ENCODE measurements at regions not wholly inside any gene's neighbourhood (a gene's known extent, or its start where the extent isn't known, plus 50 kb on each side); places are given as distances from the start of the nearest gene placed in this dataset.

DNA sequence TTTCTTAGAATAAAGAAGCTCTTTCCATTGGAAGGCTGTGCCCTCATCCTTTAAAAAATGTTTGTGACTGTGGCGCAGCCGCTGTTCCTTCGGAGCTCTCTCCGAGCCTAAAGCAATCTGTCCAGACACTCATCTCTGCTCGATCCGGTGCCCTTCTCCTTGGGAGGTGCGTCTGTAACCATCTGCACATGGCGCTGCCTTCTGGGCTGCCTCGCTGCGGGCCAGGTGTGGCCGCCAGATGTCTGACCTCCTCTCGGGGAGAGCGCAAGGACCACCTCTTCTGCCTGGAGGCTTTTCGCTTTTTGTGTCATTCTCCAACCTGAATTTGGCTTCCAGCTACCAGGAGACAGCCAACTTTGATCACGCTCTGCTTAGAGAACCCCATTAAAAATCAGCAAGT is 153.4 kb upstream of the PTCH1 start:
- no peak for DNase-seq (ENCODE audit: low read depth)

DNA sequence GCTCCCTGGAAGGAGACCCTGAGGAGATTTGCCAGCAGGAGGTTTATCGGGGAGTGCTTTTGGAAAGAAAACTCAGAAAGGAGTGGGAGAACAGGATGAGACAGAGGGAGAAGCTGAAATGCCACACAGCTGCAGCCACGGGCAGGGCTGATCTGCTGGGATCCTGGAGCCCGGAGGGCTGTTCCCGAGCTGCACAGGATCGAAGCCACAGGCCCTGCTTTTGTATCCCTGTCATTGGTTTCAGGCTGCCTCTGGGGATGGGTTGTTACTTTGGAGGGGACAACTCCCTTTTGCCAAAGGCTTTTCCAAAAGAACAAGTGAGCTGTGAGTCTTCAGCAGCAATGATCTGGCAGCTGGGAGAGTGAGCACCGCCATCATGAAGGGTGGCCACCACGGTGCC is 152.5 kb upstream of the PTCH1 start:
- DNase-seq (ENCODE audit: low read depth): no peak

DNA sequence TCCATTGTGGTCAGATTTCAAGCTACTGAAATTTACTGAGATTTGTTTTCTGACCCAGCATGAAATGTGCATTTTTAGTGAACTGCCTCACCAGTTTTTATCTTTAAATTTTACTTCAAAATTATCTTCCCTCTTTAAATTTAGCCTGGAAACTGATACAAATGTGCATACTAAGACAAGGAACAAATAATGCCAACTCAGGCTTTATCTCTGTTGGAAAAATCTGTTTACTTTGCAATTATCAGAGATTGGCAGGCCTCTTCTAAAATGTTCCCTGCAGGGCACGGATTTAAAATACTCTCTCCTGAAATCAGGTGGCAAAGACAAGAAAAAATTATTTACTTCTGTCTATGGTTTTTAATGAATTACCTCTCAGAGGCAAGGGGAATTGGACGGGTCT is 151.0 kb upstream of the PTCH1 start:
- DNase-seq (ENCODE audit: low read depth): no peak

DNA sequence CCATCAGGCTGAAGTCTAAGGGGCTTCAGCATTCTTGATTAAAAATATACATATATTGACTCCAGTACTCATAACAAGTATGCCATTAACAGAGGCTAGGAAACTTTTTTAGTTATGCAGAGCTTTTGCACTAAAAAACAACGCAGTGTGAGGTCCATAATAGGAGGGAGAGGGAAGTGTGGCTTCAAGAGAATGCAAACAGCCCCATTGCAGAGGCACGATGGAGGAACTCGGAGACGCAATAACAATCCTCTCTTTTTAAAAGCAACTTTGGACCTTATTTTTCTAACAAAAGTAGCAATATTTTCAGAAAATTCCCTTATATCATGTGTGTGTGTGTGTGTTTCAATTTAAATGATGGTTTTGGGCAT is 150.0 kb upstream of the PTCH1 start:
- DNase-seq (ENCODE audit: low read depth): no peak

DNA sequence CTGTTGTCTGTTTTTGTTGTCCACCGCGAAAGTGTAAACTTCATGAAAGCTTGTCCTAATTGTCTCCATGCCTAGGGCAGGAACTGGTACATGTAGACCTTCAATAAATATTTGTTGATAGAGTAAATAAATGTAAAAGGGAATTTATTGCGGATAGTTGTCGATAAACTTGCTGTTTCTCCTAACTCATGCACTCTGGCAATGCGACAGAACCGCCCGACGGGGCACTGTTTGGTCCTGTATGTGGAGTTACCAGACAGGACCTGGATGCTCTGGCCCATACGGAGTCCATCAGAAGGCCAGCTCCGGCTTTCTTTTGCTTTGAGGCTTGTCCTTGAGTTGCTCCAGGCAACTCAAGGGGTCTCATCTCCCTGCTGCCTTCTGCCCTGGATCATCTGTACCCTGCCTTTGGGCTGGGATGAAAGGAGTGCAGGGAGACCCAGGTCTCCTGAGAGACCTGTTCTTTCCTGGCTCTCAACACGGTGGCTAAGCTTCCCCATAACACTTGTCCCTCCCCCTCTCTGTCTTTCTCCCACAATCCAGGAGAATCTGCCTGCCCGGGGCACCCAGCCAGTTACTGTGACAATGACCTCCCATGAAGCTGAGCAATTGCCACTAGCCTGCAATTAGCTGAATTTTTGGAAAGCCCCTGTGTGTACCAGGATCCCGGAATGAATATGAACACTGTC is 149.5 kb upstream of the PTCH1 start:
- DNase-seq (ENCODE audit: low read depth): no peak

DNA sequence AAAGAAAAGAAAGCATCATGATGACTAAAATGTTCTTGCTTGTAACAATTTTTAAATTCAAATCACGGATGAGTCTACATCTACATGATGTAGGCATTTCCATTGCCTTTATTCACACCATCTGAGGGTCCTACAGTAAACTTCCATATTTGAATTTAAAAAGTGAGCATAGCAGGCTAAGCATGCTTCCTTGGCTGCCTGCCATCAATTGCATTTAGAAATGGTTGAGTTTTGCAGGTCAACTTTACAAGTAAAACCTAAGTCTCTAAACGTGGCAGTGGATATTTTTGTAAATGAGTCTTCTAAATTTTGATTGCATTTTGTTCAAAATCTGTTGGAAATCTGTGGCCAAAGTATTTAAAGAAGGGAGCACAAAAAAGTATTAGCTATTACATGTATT is 136.5 kb upstream of the PTCH1 start:
- DNase-seq (ENCODE audit: low read depth): no peak

DNA sequence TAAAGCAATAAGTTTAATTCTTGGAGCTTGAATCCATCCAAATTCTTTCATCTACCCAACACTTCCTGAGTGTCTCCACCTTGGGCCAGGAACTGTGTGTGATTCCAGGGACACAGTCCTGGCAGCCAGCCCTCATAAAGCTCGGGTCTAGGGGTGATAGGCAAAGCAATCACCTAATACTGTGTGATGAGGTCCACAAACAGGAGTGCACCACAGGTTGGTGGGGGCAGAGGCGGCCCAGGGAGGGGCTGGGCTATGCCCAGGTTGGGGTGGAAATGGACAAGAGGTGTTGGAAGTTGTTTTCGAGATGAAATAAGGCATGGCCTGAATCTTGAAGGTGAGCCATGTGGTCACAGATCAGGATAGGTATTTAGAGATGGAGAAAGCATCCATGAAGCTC is 133.9 kb upstream of the PTCH1 start:
- no peak for DNase-seq (ENCODE audit: low read depth)

DNA sequence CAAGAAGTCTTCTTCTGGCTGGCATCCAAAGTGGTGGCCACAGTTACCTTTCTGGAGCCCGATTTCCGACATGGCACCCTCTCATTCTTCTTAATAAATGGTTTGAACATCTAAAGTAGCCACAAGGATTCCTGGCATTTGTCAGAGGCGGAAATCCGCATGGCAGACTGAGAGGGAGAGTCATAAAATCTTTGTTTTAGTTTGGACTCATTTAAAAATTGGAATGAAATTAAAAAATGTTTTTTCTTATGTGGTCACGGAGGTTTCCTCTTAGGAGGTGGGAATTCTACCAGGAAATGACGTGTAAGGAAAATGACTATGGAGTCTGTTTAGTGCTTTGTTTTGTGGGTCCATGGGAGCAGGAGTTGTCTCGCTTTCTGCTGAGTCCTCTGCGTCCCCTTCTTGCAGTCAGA is 133.0 kb upstream of the PTCH1 start:
- DNase-seq (ENCODE audit: low read depth): no peak

DNA sequence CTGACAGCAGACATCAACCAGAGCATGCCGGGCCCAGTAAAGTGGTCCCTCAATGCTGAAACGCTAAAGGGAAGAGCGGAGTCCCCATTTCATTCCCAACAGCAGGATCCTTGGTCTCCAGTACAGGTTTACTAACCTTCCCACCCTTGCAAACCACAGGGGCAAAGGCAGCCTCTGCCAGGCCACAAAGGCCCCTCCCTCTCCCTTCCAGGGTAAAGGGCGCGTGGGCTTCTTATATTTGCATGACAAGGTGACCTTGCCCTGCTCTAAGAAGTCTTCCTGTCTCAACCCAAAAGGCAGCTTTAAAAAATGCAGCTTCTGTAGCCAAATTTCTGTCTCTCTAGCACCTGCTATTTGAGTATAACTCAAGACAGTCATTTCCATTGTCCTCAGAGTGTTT is 131.5 kb upstream of the PTCH1 start:
- DNase-seq (ENCODE audit: low read depth): no peak

DNA sequence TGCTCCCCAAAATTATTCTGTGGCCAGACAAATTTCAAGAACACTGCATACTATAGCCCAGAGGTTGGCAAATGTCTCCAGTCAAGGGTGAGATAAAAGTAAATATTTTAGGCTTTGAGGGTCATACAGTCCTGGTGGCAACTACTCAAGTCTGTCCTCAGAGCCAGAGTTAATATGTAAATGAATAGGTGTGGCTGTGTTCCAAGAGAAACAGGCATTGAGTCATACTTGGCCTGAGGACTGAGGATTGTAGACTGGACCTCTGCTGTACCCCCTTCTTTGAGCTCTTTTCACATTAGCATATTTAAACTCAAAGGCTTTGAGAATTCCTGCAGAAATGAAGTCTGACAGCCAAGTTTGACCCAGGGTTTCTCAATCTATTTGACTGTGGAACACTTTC is 129.2 kb upstream of the PTCH1 start:
- DNase-seq (ENCODE audit: low read depth): no peak

DNA sequence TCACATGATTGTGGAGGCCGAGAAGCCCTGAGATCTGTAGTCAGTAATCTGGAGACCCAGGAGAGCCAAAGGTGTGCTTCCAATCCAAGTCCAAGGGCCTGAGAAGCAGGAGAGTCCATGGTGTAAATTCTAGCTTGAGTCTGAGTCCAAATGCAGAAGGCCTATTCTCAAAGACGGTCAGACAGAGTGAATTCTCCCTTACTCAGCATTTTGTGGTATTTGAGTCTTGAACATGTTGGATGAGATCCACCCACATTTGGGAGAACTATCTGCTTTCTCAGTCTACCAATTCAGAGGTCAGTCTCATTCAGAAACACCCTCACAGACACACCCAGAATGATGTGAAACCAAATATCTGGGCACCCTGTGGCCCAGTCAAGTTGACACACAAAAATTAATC is 128.8 kb upstream of the PTCH1 start:
- no peak for DNase-seq (ENCODE audit: low read depth)

DNA sequence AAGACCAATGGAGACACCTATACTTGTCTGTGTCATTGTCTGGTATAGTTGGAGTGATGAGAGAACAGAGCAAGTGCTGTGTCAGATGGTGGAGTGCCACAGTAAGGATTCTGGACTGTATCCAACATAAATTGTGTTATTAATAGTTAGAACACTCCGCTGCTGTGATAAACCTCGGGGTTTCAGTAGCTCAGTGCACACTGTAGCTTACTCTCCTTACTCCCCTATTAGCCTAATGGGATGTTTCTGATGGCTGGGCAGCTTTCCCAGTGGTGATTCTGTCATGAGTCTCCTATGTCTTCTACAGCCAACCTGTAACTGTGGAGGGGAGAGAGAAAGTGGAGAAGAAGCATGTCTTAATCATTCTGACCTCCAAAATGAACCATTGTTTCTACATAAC is 127.6 kb upstream of the PTCH1 start:
- no peak for DNase-seq (ENCODE audit: low read depth)

DNA sequence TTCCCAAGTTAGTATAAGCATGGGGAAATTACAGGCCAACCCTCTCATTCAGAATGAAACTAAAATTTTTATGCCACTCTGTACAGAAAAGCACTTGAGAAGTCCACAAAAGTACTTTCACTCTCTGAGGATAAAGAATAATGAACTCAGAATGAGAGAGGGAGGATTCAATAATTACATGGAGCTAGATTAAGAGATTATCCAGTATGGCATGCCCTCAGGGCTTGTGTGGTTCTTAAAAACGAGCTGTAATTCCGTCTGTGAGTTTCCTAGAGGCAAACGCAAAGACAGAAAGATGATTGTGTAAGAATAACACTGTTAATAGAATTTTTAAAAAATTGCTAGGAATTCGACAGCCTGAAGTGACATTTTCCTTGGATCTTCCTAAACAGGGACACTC is 126.8 kb upstream of the PTCH1 start:
- no peak for DNase-seq (ENCODE audit: low read depth)

DNA sequence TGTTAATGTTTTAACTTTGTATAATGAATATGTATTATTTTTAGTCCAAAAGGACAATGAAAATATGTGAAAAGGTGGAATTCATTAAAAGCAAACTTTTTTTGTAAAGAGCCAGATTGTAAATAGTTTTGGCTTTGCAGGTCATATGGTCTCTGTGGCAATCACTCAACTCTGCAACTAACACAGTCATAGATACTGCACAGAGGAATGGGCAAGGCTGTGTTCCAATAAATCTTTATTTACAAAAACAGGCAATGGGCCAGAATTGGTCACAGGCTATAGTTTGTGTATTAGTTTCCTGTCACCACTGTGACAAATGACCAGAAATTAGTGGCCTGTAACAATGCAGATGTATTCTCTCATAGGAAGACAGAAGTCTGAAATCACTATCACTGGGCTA is 125.4 kb upstream of the PTCH1 start:
- DNase-seq (ENCODE audit: low read depth): no peak

DNA sequence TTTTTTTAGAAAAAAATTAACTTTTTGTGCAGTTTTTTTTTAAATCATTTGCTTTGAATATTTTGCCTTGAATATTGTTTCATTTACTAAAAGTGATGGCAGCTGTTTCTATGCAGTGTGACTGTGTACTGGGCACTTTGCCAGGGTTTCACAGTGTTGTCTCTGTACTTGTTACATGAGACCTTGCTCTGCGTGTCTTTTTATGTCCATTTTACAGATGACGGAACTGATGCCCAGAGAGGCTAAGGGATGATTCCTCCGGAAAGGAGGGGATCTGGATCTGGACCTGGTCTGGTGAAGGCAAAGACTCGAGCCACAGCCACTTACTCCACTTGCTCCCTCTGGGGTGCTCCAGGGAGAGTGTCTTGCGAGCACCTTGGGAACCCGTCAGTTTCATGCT is 124.8 kb upstream of the PTCH1 start:
- DNase-seq (ENCODE audit: low read depth): no peak

DNA sequence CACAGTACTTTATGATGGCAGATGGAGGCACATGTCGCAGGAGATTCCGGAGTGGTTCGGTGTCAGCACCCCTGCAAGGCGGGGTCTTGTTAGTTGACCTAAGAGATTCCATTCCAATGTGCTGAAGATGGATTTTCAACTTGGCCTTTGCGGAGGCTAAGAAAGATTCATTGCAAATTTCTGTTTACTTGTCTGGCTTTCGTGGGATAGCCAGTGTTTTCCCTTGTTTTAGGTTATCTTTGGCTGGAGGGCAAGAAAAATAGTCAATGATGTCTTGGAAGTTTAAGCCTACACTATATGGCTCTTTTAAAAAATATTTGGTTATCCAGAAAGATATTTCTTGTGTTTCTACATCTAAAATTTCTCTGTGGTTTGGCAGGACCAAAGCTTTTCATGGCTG is 123.6 kb upstream of the PTCH1 start:
- DNase-seq (ENCODE audit: low read depth): no peak

DNA sequence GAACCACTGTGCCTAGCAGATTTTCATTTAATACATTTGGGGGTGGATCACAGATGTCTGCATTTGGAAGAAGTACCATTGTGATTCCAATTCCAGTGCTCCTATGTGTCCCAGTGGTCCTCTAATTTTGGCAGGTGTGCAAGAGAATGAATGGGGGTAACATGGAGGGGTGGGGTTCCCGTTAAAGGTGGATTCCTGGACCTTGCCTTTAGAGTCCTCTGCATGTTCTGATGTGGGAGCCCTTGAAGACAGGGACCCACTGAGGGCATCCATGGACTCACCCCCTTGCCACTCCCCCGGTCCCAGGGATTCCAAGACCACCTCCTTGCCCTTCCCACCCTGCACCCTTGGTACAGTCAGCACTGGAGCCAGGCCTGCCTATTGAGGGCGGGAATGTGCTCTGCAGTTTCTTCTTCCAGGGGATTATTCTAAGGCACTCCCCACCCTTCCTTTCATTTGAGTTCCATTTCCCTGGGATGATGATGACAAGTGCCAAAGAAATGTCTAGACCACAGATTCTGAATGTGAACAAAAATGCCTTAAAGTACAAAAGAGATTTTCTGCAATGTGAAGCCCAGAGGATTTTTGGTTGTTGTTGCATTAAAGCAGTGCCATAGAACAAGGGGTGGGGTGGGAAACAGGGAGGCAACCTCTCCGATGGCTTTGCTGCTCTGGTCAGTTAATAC is 119.4 kb upstream of the PTCH1 start:
- no peak for DNase-seq (ENCODE audit: low read depth)

DNA sequence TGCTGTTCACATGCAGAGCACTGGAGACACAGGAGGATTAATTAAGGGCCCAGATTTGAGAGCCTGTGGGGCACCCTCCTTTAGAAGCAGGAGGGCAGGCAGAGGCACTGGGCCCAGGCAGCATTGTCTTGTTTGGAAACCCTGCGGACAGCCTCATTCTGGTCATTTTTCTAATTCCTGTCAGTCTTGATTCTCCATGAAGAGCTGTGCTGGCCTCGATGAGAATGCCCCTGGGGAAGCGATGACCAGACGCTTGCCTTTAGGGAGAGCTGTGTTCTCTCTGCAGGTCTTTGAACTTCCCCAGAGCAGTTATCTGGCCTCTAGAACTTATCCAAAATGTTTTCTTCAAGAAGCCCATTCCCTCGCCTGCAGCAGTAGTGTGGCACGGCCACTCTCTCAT is 117.8 kb upstream of the PTCH1 start:
- no peak for DNase-seq (ENCODE audit: low read depth)

DNA sequence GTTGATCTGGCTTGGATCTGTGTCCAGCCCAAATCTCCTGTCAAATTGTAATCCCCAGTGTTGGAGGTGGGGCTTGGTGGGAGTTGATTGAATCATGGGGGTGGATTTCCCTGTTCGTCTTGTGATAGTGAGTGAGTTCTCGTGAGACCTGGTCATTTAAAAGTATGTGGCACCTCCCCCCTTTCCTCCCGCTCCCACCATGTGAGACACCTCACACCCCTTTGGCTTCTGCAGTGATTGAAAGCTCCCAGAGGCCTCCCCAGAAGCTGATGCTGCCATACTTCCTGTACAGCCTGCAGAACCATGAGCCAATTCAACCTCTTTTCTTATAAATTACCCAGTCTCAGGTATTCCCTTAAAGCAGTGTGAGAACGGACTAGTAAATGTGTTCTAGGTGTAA is 117.3 kb upstream of the PTCH1 start:
- DNase-seq (ENCODE audit: low read depth): no peak

DNA sequence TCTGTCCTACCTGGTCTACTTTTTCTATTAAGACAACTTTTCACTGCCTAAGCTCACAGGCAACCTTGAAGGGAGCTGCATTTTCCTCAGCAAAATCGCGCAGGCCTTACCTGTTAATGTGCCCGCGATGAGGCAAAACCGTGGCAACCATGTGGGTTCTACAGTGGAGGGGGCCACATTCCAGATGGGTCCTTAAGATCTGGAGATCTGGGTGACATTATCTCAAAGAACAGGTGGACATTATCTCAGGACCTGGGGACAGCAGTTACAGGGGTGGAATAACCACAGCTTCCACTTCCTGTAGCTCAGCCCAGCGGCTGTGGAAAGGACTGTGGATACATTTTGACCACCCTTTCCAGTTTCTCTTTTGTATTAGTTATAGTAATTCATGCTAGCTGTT is 112.8 kb upstream of the PTCH1 start:
- no peak for DNase-seq (ENCODE audit: low read depth)

DNA sequence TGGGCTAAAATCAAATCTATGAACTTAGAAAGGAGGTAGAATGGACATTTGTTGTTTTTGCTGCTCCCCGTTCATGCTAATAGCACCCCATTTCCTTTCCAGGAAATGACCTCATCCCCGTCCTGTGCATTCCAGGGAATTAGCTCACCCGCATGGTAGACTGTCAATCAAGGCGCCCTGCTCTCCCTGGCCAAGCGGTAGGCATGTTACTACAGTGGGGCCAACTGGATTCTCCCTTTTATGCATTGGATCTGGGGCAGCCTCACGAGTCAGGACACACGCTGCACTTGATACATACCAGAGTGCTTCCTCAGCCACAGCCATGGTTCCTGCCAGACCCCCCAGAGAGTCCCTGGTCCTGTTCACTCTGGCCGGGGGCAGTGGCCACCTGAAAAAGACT is 111.0 kb upstream of the PTCH1 start:
- DNase-seq (ENCODE audit: low read depth): no peak

DNA sequence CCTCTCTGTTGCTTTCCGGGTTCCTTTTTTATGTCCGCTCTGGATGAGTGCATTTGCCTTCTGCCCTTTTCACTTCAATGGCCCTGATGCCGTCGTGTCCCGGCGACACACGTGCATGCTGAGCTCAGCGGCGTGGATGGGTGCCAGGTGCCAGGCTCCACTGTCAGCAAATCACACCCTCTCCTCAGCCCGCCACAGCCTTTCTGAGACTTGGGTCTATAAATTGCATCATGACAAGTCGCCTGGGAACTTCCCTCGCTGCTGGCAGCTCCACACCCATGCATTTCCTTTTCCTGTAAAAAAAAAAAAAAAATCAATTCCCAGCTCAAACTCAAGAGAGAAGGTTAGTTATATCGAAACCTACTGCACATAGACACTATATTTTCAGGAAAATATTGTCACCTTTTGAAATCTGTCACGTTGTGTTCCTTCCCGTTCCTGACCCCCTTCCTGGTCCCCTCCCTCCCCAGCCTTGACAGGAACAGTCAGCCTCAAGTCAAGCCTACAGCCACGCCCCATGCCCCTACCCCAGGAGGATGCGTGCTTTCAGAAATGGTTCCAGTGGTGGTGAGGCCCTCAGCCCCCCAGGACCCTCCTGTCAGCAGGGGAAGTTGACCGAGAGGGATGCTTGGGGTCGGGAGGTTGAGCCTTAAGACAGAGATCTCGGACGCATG is 110.3 kb upstream of the PTCH1 start:
- DNase-seq (ENCODE audit: low read depth): peak; percentile 33

DNA sequence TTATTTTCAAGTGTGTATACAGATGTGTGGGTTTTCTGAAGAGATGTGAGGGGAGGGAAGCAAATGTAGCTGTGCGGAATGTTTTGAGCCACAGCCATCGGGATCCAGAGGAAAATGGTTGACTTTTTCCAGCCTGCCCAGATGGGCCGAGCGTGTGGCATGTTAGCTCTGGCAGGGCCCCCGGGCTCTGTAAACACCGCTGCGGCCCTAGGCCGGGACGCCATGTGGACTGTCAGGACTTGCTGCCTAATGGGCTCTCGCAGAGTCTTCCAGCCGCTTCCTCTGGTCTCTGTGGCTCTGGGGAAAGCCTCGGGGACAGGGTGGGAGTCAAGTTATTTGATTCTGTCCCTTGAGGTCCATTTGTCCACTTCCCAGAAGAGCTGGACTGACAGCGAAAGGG is 109.6 kb upstream of the PTCH1 start:
- DNase-seq (ENCODE audit: low read depth): no peak

DNA sequence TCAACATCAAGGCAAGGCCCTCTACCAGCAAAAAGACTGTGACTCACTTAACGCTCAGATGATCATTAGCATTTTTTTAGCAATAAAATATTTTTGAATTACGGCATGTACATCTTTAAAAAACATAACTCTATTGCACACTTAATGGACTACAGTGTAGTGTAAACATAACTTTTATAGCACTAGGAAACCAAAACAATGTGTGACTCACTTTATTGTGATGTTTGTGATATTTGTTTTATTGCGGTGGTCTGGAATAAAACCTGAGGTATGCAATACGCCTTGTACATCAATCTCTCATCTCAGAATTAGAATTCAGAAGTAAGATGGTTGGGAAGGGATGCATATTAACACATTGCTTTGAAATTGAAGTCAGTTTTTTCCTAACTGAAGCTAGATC is 106.9 kb upstream of the PTCH1 start:
- DNase-seq (ENCODE audit: low read depth): no peak
